Spleen (tissue), 7 donors: ENCODE measurements at regions not wholly inside any gene's neighbourhood (a gene's known extent, or its start where the extent isn't known, plus 50 kb on each side); places are given as distances from the start of the nearest gene placed in this dataset.

ENCODE experiments used
- CTCF ChIP-seq, 11 experiments: fragments of 200-600 bp in 7 of 11; fragments of 450-650 bp in 4 of 11; sonication (generic) in 4 of 11; IDR thresholded peaks in 8 of 11; conservative IDR thresholded peaks in 3 of 11; 1 replicate in 7 of 11; 2 replicates in 4 of 11; pipeline versions ENCODE4 v1.4.0 to v1.8.0; 2016 to 2021; ENCODE audit warnings: antibody characterized with exemption in 11 of 11, inconsistent platforms in 4 of 11, mild to moderate bottlenecking in 1 of 11
- POLR2AphosphoS5 ChIP-seq, 3 donors: sonication (generic); formaldehyde crosslinking; IDR thresholded peaks; one replicate each; pipeline ENCODE4 v1.5.1; 2017; ENCODE audit warnings: antibody characterized with exemption in 3 of 3
- donor health status: DM: no; HTN: no; CAD: no; lungs with moderate emphysema.
- donor health status: DM: no; HTN: no; CAD: no.
- donor health status: DM: no; HTN: no; CAD: no.

- no peak for TF ChIP-seq CTCF (IDR thresholded peaks at IDR 0.05 in 8 of 11, conservative IDR thresholded peaks at IDR 0.05 in 3 of 11)
- peak in 2 of 3 donors; percentile 63 to 71 for TF ChIP-seq POLR2AphosphoS5 (IDR thresholded peaks at IDR 0.05)
Observed at GRCh38 chr18:24831871-24832665, 371.6 kb downstream of the HRH4 start.
